Smooth muscle cell (in vitro differentiated cells): ENCODE measurements at regions not wholly inside any gene's neighbourhood (a gene's known extent, or its start where the extent isn't known, plus 50 kb on each side); places are given as distances from the start of the nearest gene placed in this dataset.

ENCODE experiments used
- DNase-seq: peaks from one replicate; lab custom pipeline; 2025; ENCODE audit not compliant: unreplicated experiment; lab: John Stamatoyannopoulos, UW
- H2AFZ ChIP-seq: fragments of 200-600 bp; sonication (generic); 2 replicates; pipeline ENCODE4 v1.6.0; 2016; ENCODE audit warnings: antibody characterized with exemption, low read depth, mild to moderate bottlenecking
- H3F3A ChIP-seq: fragments of 200-600 bp; sonication (generic); 2 replicates; pipeline ENCODE4 v1.6.0; 2017; ENCODE audit warnings: antibody characterized with exemption, low read depth
- H3K27ac ChIP-seq: fragments of 200-600 bp; sonication (generic); 2 replicates; pipeline ENCODE4 v1.5.1; 2016; ENCODE audit warnings: low read depth, mild to moderate bottlenecking
- H3K27me3 ChIP-seq: fragments of 200-600 bp; sonication (generic); 2 replicates; pipeline ENCODE4 v1.6.1; 2016; ENCODE audit warnings: low read depth, mild to moderate bottlenecking
- H3K36me3 ChIP-seq: fragments of 200-600 bp; sonication (generic); 2 replicates; pipeline ENCODE4 v1.5.1; 2016; ENCODE audit warnings: low read depth
- H3K4me1 ChIP-seq: fragments of 200-600 bp; sonication (generic); 2 replicates; pipeline ENCODE4 v1.5.1; 2016; ENCODE audit warnings: low read depth
- H3K4me2 ChIP-seq: fragments of 200-600 bp; sonication (generic); 2 replicates; pipeline ENCODE4 v1.6.0; 2016; ENCODE audit warnings: mild to moderate bottlenecking
- H3K4me3 ChIP-seq: fragments of 200-600 bp; sonication (generic); 2 replicates; pipeline ENCODE4 v1.5.1; 2016; ENCODE audit warnings: mild to moderate bottlenecking
- H3K79me2 ChIP-seq: fragments of 200-600 bp; sonication (generic); 2 replicates; pipeline ENCODE4 v1.6.0; 2016; ENCODE audit warnings: low read depth, mild to moderate bottlenecking
- H3K9ac ChIP-seq: fragments of 200-600 bp; sonication (generic); 2 replicates; pipeline ENCODE4 v1.6.0; 2016; ENCODE audit warnings: low read depth
- H3K9me3 ChIP-seq: fragments of 200-600 bp; sonication (generic); replicated peaks from 2 replicates; pipeline ENCODE4 v1.5.1; 2016; ENCODE audit warnings: low read depth
- H4K20me1 ChIP-seq: fragments of 200-600 bp; sonication (generic); 2 replicates; pipeline ENCODE4 v1.6.0; 2016; ENCODE audit warnings: low read depth
- WGBS: methylation state at CpG from one replicate; pipeline ENCODE4 v1.1.7; 2016; ENCODE audit warnings: low lambda C conversion rate; 5-methylcytosine and 5-hydroxymethylcytosine counted together
- TF ChIP-seq, protein P1 (sequence below): fragments of 200-600 bp; sonication (generic); IDR thresholded peaks from 2 replicates; pipeline ENCODE4 v1.5.1; 2017; ENCODE audit warnings: borderline replicate concordance, mild to moderate bottlenecking, antibody characterized with exemption; ENCODE audit not compliant: insufficient read depth, poor library complexity, severe bottlenecking

- Histone ChIP-seq H3K9ac (no peak overlapping the region), H3K4me3 (no peak overlapping the region), H3K36me3 (no peaks in the 10 kb centered on the region), H3K27me3 (no peaks in the 10 kb centered on the region), H2AFZ (no peak overlapping the region), H3K27ac (no peak overlapping the region), H3K79me2 (no peaks in the 10 kb centered on the region), H3F3A (peaks cover 5% of the 10 kb centered on the region), H3K4me1 (peaks cover 5% of the 10 kb centered on the region), H3K9me3 (no peaks in the 10 kb centered on the region), H4K20me1 (no peaks in the 10 kb centered on the region), H3K4me2 (no peak overlapping the region)
- WGBS: 79% methylated on average over 8 of the region's 8 CpGs
- TF ChIP-seq, protein P1, sequence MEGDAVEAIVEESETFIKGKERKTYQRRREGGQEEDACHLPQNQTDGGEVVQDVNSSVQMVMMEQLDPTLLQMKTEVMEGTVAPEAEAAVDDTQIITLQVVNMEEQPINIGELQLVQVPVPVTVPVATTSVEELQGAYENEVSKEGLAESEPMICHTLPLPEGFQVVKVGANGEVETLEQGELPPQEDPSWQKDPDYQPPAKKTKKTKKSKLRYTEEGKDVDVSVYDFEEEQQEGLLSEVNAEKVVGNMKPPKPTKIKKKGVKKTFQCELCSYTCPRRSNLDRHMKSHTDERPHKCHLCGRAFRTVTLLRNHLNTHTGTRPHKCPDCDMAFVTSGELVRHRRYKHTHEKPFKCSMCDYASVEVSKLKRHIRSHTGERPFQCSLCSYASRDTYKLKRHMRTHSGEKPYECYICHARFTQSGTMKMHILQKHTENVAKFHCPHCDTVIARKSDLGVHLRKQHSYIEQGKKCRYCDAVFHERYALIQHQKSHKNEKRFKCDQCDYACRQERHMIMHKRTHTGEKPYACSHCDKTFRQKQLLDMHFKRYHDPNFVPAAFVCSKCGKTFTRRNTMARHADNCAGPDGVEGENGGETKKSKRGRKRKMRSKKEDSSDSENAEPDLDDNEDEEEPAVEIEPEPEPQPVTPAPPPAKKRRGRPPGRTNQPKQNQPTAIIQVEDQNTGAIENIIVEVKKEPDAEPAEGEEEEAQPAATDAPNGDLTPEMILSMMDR: no peak
- DNase-seq: no peak
Measured at GRCh38 chr11:121886005-121886734, 229.8 kb downstream of the BLID start.

DNA sequence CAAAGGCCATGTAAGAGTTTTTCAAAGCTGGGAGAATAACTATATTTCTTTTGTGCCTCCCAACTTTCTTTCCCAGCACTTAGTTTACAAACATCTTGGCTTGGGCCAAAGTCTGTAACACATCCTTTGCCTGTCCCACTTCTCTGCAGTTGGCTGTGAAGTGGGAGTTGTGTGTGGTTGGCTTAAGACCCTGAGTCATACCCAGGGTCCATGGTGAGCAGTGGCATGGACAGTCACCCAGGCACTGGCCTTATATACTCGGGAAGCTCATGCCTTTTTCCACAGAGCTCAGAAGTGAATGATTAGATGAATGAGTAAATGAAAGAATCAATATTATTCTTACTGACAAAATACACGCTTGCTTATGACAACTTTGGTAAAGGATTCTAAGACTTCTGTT lies 231.4 kb downstream of the BLID start:
- Histone ChIP-seq H3K9ac (no peak overlapping the region), H3K27ac (peak overlapping the region; percentile 17), H3K36me3 (no peaks in the 10 kb centered on the region), H3K4me1 (no peaks in the 10 kb centered on the region), H3K4me2 (no peak overlapping the region), H3F3A (peaks cover 5% of the 10 kb centered on the region), H2AFZ (no peak overlapping the region), H4K20me1 (no peaks in the 10 kb centered on the region), H3K4me3 (no peak overlapping the region), H3K79me2 (no peaks in the 10 kb centered on the region), H3K9me3 (no peaks in the 10 kb centered on the region), H3K27me3 (no peaks in the 10 kb centered on the region)
- TF ChIP-seq, protein P1: no peak
- WGBS: 74% methylated on average over 2 of the region's 2 CpGs
- no peak for DNase-seq

- TF ChIP-seq, protein P1: no peak
- peaks cover 5% of the 10 kb centered on the region for H3F3A ChIP-seq
- no peaks in the 10 kb centered on the region for H3K79me2 ChIP-seq
- no peak overlapping the region for H3K9ac ChIP-seq
- peak overlapping the region; percentile 38 for H3K27ac ChIP-seq
- H3K4me3 ChIP-seq: no peak overlapping the region
- H3K36me3 ChIP-seq: no peaks in the 10 kb centered on the region
- no peaks in the 10 kb centered on the region for H3K4me1 ChIP-seq
- H2AFZ ChIP-seq: no peak overlapping the region
- WGBS: 52% methylated on average over 4 of the region's 4 CpGs
- H3K9me3 ChIP-seq: no peaks in the 10 kb centered on the region
- no peaks in the 10 kb centered on the region for H3K27me3 ChIP-seq
- no peak for DNase-seq
- peak overlapping the region; percentile 12 for H3K4me2 ChIP-seq
- no peaks in the 10 kb centered on the region for H4K20me1 ChIP-seq
Measured at GRCh38 chr11:121881806-121882205, 234.2 kb downstream of the BLID start.

GRCh38 chr11:121877152-121877551 lies 238.9 kb downstream of the BLID start:
- H3K4me1 ChIP-seq: no peaks in the 10 kb centered on the region
- no peaks in the 10 kb centered on the region for H3K9me3 ChIP-seq
- TF ChIP-seq, protein P1: no peak
- no peak overlapping the region for H3K4me3 ChIP-seq
- H3K36me3 ChIP-seq: no peaks in the 10 kb centered on the region
- no peaks in the 10 kb centered on the region for H3K27me3 ChIP-seq
- H3K9ac ChIP-seq: no peak overlapping the region
- DNase-seq: no peak
- no peak overlapping the region for H2AFZ ChIP-seq
- H3F3A ChIP-seq: peaks cover 5% of the 10 kb centered on the region
- 93% methylated on average over 6 of the region's 6 CpGs for WGBS
- no peaks in the 10 kb centered on the region for H3K79me2 ChIP-seq
- no peak overlapping the region for H3K4me2 ChIP-seq
- no peak overlapping the region for H3K27ac ChIP-seq
- H4K20me1 ChIP-seq: no peaks in the 10 kb centered on the region
